ENCODE measurements at regions not wholly inside any gene's neighbourhood (a gene's known extent, or its start where the extent isn't known, plus 50 kb on each side); places are given as distances from the start of the nearest gene placed in this dataset.

DNA sequence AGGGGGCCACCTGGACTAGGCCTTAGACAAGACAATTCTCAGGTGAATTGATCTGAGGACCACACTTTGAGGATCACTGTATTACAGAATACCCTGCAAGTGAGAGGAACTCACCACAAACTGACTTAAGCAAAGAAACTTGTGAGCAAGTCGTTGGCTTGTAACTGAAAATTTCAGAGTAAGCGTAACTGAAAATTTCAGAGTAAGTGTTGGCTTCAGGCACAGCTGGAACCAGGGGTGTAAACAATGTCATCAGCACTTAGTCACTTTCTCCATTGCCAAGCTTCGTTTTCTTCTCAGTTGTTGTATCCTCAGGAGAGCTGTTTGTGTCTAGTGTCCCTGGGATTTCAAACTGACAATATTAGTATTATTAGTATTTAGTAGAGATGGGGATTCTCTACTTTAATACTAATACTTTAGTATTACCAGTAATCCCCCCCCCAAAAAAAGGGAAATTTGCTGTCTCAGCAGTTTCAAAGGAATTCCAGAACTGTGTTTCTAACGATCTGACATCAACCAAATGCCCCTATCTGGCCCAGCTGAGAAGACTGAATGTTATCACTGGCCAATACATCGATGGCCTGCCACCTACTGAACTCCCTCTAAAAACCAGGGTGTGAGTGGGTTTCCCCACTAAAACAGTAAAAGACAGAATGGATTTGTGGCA, 474.4 kb downstream of the NTRK3 start:
- TF ChIP-seq, protein P1, sequence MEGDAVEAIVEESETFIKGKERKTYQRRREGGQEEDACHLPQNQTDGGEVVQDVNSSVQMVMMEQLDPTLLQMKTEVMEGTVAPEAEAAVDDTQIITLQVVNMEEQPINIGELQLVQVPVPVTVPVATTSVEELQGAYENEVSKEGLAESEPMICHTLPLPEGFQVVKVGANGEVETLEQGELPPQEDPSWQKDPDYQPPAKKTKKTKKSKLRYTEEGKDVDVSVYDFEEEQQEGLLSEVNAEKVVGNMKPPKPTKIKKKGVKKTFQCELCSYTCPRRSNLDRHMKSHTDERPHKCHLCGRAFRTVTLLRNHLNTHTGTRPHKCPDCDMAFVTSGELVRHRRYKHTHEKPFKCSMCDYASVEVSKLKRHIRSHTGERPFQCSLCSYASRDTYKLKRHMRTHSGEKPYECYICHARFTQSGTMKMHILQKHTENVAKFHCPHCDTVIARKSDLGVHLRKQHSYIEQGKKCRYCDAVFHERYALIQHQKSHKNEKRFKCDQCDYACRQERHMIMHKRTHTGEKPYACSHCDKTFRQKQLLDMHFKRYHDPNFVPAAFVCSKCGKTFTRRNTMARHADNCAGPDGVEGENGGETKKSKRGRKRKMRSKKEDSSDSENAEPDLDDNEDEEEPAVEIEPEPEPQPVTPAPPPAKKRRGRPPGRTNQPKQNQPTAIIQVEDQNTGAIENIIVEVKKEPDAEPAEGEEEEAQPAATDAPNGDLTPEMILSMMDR (conservative IDR thresholded peaks at IDR 0.05; ENCODE audit: low read depth in 2 of 2) = no peak
- TF ChIP-seq STAT1 (IDR thresholded peaks at IDR 0.05; ENCODE audit: unreplicated experiment) (no peak), POLR2AphosphoS5 (IDR thresholded peaks at IDR 0.05; ENCODE audit: low read depth) (no peak)
